WTC11 (cell line): ENCODE measurements at regions not wholly inside any gene's neighbourhood (a gene's known extent, or its start where the extent isn't known, plus 50 kb on each side); places are given as distances from the start of the nearest gene placed in this dataset.

Source experiments
- ESRRA ChIP-seq: sonication (generic); formaldehyde crosslinking; IDR thresholded peaks from 2 replicates; pipeline ENCODE4 v1.8.1; 2022; ENCODE audit warnings: mild to moderate bottlenecking, missing genetic modification reagents, borderline replicate concordance
- GTF2I ChIP-seq: fragments of 250-450 bp; sonication (Bioruptor Pico); conservative IDR thresholded peaks from 2 replicates; pipeline ENCODE4 v1.4.0; 2021; ENCODE audit warnings: mild to moderate bottlenecking
- MXD4 ChIP-seq: fragments of 250-450 bp; sonication (Bioruptor Pico); IDR thresholded peaks from 2 replicates; pipeline ENCODE4 v1.8.0; 2021; ENCODE audit warnings: mild to moderate bottlenecking, moderate library complexity, borderline replicate concordance
- NR1H2 ChIP-seq: sonication (generic); formaldehyde crosslinking; IDR thresholded peaks from 2 replicates; pipeline ENCODE4 v1.9.0; 2021; ENCODE audit warnings: mild to moderate bottlenecking, moderate library complexity, missing genetic modification reagents
- TCF7 ChIP-seq: sonication (generic); formaldehyde crosslinking; IDR thresholded peaks from 2 replicates; pipeline ENCODE4 v1.8.0; 2022; ENCODE audit warnings: mild to moderate bottlenecking, low read depth, missing genetic modification reagents, moderate library complexity
- TF ChIP-seq, protein P1 (sequence below): fragments of 200-600 bp; IDR thresholded peaks from 2 replicates; pipeline ENCODE4 v1.8.0; 2022; ENCODE audit warnings: antibody characterized with exemption
- TF ChIP-seq, protein P2 (sequence below): fragments of 250-450 bp; sonication (Bioruptor Pico); conservative IDR thresholded peaks from 2 replicates; pipeline ENCODE4 v1.9.0; 2021; ENCODE audit warnings: mild to moderate bottlenecking

DNA sequence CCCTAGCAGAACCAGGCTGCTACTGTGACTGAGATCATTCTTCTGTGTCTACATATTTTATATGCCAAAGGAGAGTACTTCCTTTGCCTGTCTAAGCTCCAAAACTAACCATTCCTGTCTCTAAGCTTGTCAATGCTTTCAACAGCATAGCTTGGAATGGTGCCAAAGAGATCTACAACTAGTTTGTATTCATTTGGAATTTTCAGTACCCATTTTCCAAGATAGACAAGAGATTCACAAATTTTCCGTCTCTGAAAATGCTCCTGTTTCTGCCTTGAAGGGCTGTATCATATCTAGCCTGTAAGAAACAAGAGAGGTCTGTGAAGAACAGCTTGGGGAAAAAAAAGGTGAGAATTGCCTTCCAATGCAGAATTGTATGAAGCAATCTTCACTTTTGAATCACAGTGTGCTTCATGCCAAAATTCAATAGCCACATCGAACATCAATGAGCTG lies 334.4 kb upstream of the ACTBL2 start:
- TF ChIP-seq ESRRA (CRISPR knock-in tag) (no peak), TCF7 (no peak), GTF2I (CRISPR knock-in tag) (no peak), MXD4 (no peak), NR1H2 (CRISPR knock-in tag) (no peak)
- TF ChIP-seq, protein P1, sequence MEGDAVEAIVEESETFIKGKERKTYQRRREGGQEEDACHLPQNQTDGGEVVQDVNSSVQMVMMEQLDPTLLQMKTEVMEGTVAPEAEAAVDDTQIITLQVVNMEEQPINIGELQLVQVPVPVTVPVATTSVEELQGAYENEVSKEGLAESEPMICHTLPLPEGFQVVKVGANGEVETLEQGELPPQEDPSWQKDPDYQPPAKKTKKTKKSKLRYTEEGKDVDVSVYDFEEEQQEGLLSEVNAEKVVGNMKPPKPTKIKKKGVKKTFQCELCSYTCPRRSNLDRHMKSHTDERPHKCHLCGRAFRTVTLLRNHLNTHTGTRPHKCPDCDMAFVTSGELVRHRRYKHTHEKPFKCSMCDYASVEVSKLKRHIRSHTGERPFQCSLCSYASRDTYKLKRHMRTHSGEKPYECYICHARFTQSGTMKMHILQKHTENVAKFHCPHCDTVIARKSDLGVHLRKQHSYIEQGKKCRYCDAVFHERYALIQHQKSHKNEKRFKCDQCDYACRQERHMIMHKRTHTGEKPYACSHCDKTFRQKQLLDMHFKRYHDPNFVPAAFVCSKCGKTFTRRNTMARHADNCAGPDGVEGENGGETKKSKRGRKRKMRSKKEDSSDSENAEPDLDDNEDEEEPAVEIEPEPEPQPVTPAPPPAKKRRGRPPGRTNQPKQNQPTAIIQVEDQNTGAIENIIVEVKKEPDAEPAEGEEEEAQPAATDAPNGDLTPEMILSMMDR, result no peak
- TF ChIP-seq, protein P2, sequence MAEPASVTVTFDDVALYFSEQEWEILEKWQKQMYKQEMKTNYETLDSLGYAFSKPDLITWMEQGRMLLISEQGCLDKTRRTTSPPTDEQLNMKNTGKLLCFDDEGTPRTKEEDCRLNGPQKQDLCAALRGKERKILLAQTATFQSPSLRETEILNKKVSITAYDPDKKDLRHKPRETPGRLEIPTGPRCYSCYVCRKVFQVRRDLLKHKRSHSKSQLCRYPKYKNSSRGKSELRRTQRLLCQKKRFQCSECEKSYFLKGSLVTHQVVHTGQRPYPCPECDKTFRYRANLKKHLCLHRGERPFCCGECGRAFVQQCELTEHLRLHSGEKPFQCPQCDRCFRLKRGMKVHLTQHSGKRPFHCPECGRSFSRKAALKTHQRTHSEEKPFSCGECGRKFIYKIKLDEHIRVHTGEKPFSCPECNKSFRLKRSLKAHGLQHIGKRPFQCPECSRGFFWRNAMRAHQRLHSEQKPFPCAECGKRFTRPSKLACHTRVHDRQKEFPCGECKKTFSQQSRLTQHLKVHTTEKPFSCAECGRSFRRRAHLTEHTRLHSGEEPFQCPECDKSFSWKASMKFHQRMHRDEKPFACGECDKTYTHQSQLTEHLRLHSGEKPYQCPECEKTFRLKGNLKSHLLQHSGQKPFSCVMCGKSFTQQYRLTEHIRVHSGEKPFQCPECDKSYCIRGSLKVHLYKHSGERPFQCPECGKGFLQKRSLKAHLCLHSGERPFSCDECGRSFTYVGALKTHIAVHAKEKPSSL, result no peak
